Liver (tissue), 7 donors: ENCODE measurements at regions not wholly inside any gene's neighbourhood (a gene's known extent, or its start where the extent isn't known, plus 50 kb on each side); places are given as distances from the start of the nearest gene placed in this dataset.
A peak's percentile ranks its signal among the peaks of the same experiment; 100 is the strongest.

ENCODE experiments used
- DNase-seq: peaks from one replicate; pipeline ENCODE4 v3.0.0-alpha.2; 2017; ENCODE audit warnings: low spot score
- H3K27ac ChIP-seq, 2 donors: one replicate each; pipeline ENCODE4 v1.7.0; 2013; ENCODE audit warnings: inconsistent platforms in 2 of 2, low read length in 2 of 2, control low read depth in 1 of 2, low read depth in 1 of 2, mild to moderate bottlenecking in 1 of 2
- H3K27me3 ChIP-seq, 4 donors: one replicate each; pipeline versions ENCODE4 v1.6.1 to v1.7.0; 2013; ENCODE audit warnings: low read length in 3 of 4, inconsistent platforms in 1 of 4, mild to moderate bottlenecking in 1 of 4, moderate library complexity in 1 of 4; ENCODE audit not compliant: control insufficient read depth in 4 of 4, insufficient read depth in 4 of 4
- H3K36me3 ChIP-seq, 4 donors: one replicate each; pipeline versions ENCODE4 v1.6.1 to v1.7.0; 2013; ENCODE audit warnings: low read length in 3 of 4, mild to moderate bottlenecking in 3 of 4, low read depth in 1 of 4, moderate library complexity in 1 of 4; ENCODE audit not compliant: control insufficient read depth in 4 of 4, insufficient read depth in 3 of 4
- H3K4me1 ChIP-seq, 4 donors: one replicate each; pipeline versions ENCODE4 v1.6.1 to v1.7.0; 2013; ENCODE audit warnings: low read length in 3 of 4, mild to moderate bottlenecking in 3 of 4, moderate library complexity in 1 of 4; ENCODE audit not compliant: control insufficient read depth in 4 of 4, insufficient read depth in 4 of 4
- H3K4me3 ChIP-seq, 3 donors: one replicate each; pipeline versions ENCODE4 v1.6.1 to v1.7.0; 2013; ENCODE audit warnings: low read length in 3 of 3, control low read depth in 1 of 3, low read depth in 1 of 3, mild to moderate bottlenecking in 1 of 3
- H3K9ac ChIP-seq, 2 donors: one replicate each; pipeline ENCODE4 v1.7.0; 2013; ENCODE audit warnings: low read length in 2 of 2, mild to moderate bottlenecking in 2 of 2, moderate library complexity in 2 of 2, control low read depth in 1 of 2, low read depth in 1 of 2
- H3K9me3 ChIP-seq, 4 donors: one replicate each; pipeline versions ENCODE4 v1.6.1 to v1.7.0; 2013; ENCODE audit warnings: low read length in 3 of 4; ENCODE audit not compliant: control insufficient read depth in 4 of 4
- EGR1 ChIP-seq, 2 donors: IDR thresholded peaks; 2 replicates each; pipeline ENCODE4 v1.6.1; 2016 to 2018; ENCODE audit warnings: antibody characterized with exemption in 2 of 2, low read depth in 2 of 2
- HNF4A ChIP-seq, 2 donors: conservative IDR thresholded peaks; 2 replicates each; pipeline ENCODE4 v1.6.1; 2016; ENCODE audit warnings: antibody characterized with exemption in 2 of 2, mild to moderate bottlenecking in 2 of 2
- NR2F2 ChIP-seq: IDR thresholded peaks from 2 replicates; pipeline ENCODE4 v1.6.1; 2016; ENCODE audit warnings: antibody characterized with exemption
- RAD21 ChIP-seq, 2 donors: IDR thresholded peaks; 2 replicates each; pipeline ENCODE4 v1.6.1; 2016; ENCODE audit warnings: antibody characterized with exemption in 2 of 2, mild to moderate bottlenecking in 2 of 2
- RXRA ChIP-seq, 2 donors: IDR thresholded peaks; 2 replicates each; pipeline ENCODE4 v1.6.1; 2017 to 2018; ENCODE audit warnings: antibody characterized with exemption in 2 of 2, mild to moderate bottlenecking in 1 of 2
- TAF1 ChIP-seq: conservative IDR thresholded peaks from 2 replicates; pipeline ENCODE4 v1.6.1; 2016; ENCODE audit warnings: antibody characterized with exemption, mild to moderate bottlenecking
- YY1 ChIP-seq: IDR thresholded peaks from 2 replicates; pipeline ENCODE4 v1.6.1; 2016; ENCODE audit warnings: antibody characterized with exemption, mild to moderate bottlenecking
- WGBS: extraction: QIAGEN DNeasy Blood & Tissue Kit; methylation state at CpG from one replicate; pipeline ENCODE4 v1.1.7; 2013; 5-methylcytosine and 5-hydroxymethylcytosine counted together
- TF ChIP-seq, protein P1 (sequence below): IDR thresholded peaks from 2 replicates; pipeline ENCODE4 v1.6.1; 2016; ENCODE audit warnings: antibody characterized with exemption
- TF ChIP-seq, protein P2 (sequence below): IDR thresholded peaks from 2 replicates; pipeline ENCODE4 v1.6.1; 2016; ENCODE audit warnings: antibody characterized with exemption, mild to moderate bottlenecking
- TF ChIP-seq, protein P3 (sequence below): IDR thresholded peaks from 2 replicates; pipeline ENCODE4 v1.6.1; 2016; ENCODE audit warnings: antibody characterized with exemption
- TF ChIP-seq, protein P4 (sequence below): IDR thresholded peaks from 2 replicates; pipeline ENCODE4 v1.6.1; 2016; ENCODE audit warnings: antibody characterized with exemption
- donor health status: healthy.
- donor health status: healthy.
- donor health status: healthy.
- donor health status: healthy.

DNA sequence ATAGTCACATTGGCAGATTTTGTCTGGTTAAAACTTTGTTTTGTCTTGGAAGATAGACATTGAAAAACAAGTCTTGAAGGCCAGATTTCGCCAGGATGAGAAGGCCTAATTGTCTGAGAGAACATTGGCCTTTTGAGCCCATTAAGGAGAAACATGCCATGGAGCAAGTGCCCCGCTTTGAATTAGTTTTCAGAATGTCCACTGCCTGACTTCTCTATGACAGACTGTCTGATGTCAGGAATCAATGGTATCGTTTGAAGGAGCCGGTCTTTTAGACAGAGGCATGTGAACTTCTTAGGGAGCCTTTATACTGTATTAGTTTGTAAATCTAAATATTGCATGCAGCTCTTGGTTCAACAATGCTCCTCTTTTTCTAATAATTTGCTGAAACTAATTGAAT lies 155.9 kb downstream of the DLEU7 start:
- Histone ChIP-seq H3K4me1 (peaks cover 0 to 2% (median 0%) of the 10 kb centered on the region in 4 donors), H3K36me3 (no peaks in the 10 kb centered on the region), H3K27ac (no peak overlapping the region), H3K9me3 (no peaks in the 10 kb centered on the region), H3K27me3 (no peaks in the 10 kb centered on the region), H3K4me3 (no peak overlapping the region), H3K9ac (no peak overlapping the region)
- no peak for DNase-seq
- TF ChIP-seq HNF4A (conservative IDR thresholded peaks at IDR 0.05) = no peak
- WGBS = 96% methylated on average over 4 of the region's 4 CpGs

DNA sequence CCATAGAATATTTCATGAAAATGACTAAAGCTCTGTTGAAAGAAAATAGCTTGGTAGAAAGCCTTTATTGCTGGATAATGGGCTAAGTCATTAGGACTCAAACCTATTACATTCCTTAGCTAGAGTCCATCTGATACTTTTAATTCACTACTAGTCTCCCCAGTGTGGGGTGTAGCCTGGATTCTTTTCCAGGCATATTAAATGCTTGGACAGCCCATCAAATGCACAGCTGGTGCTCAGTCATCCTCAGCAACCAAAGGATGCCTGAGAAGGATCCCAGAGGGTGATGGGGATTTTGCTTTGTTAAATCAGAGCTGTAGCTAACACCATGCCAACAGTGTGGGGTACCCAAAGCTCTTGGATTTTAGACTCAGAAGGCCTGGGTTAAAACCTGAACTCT lies 153.5 kb downstream of the DLEU7 start:
- DNase-seq = no peak
- no peak for TF ChIP-seq YY1
- no peak for TF ChIP-seq EGR1 (IDR thresholded peaks at IDR 0.05; ENCODE audit: low read depth in 2 of 2)
- TF ChIP-seq, protein P1, sequence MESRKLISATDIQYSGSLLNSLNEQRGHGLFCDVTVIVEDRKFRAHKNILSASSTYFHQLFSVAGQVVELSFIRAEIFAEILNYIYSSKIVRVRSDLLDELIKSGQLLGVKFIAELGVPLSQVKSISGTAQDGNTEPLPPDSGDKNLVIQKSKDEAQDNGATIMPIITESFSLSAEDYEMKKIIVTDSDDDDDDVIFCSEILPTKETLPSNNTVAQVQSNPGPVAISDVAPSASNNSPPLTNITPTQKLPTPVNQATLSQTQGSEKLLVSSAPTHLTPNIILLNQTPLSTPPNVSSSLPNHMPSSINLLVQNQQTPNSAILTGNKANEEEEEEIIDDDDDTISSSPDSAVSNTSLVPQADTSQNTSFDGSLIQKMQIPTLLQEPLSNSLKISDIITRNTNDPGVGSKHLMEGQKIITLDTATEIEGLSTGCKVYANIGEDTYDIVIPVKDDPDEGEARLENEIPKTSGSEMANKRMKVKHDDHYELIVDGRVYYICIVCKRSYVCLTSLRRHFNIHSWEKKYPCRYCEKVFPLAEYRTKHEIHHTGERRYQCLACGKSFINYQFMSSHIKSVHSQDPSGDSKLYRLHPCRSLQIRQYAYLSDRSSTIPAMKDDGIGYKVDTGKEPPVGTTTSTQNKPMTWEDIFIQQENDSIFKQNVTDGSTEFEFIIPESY = no peak
- no peak for TF ChIP-seq RXRA (IDR thresholded peaks at IDR 0.05)
- TF ChIP-seq NR2F2 = no peak
- no peak for TF ChIP-seq RAD21 (IDR thresholded peaks at IDR 0.05)
- TF ChIP-seq, protein P2, sequence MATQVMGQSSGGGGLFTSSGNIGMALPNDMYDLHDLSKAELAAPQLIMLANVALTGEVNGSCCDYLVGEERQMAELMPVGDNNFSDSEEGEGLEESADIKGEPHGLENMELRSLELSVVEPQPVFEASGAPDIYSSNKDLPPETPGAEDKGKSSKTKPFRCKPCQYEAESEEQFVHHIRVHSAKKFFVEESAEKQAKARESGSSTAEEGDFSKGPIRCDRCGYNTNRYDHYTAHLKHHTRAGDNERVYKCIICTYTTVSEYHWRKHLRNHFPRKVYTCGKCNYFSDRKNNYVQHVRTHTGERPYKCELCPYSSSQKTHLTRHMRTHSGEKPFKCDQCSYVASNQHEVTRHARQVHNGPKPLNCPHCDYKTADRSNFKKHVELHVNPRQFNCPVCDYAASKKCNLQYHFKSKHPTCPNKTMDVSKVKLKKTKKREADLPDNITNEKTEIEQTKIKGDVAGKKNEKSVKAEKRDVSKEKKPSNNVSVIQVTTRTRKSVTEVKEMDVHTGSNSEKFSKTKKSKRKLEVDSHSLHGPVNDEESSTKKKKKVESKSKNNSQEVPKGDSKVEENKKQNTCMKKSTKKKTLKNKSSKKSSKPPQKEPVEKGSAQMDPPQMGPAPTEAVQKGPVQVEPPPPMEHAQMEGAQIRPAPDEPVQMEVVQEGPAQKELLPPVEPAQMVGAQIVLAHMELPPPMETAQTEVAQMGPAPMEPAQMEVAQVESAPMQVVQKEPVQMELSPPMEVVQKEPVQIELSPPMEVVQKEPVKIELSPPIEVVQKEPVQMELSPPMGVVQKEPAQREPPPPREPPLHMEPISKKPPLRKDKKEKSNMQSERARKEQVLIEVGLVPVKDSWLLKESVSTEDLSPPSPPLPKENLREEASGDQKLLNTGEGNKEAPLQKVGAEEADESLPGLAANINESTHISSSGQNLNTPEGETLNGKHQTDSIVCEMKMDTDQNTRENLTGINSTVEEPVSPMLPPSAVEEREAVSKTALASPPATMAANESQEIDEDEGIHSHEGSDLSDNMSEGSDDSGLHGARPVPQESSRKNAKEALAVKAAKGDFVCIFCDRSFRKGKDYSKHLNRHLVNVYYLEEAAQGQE = no peak
- no peak for TF ChIP-seq TAF1
- TF ChIP-seq, protein P3, sequence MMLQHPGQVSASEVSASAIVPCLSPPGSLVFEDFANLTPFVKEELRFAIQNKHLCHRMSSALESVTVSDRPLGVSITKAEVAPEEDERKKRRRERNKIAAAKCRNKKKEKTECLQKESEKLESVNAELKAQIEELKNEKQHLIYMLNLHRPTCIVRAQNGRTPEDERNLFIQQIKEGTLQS = no peak
- H3K9me3 ChIP-seq = no peaks in the 10 kb centered on the region
- H3K4me1 ChIP-seq = peaks cover 0 to 2% (median 0%) of the 10 kb centered on the region in 4 donors
- H3K36me3 ChIP-seq = no peaks in the 10 kb centered on the region
- H3K9ac ChIP-seq = no peak overlapping the region
- H3K4me3 ChIP-seq = no peak overlapping the region
- no peak overlapping the region for H3K27ac ChIP-seq
- no peaks in the 10 kb centered on the region for H3K27me3 ChIP-seq

DNA sequence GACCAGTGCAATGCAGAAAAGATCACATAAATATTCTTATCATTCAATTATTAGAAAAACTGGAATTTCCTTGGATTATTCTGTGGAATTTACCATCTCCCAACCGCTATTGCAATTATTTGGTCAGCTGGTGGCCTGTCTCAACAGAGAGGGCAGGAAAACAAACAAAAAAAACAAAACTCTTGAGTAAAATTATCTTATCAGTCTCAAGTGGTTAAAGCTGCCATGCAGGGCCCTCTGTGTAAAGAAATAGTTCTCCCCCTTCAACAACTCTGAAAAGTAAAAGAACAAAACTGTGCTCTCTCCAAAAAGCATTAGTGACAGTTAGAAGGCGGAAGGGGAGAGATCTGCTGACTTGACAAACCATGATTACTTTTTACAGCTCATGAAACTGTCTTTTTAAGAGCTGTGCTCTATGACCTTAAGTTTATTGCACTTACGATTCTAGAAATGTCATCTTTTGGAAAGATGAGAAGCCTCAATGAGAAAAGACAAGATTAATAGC lies 152.3 kb downstream of the DLEU7 start:
- Histone ChIP-seq H3K36me3 (no peaks in the 10 kb centered on the region), H3K27ac (no peak overlapping the region), H3K27me3 (no peaks in the 10 kb centered on the region), H3K9ac (no peak overlapping the region), H3K9me3 (no peaks in the 10 kb centered on the region), H3K4me3 (no peak overlapping the region), H3K4me1 (no peaks in the 10 kb centered on the region)
- DNase-seq = no peak
- 69% methylated on average over 3 of the region's 3 CpGs for WGBS
- TF ChIP-seq, protein P4, sequence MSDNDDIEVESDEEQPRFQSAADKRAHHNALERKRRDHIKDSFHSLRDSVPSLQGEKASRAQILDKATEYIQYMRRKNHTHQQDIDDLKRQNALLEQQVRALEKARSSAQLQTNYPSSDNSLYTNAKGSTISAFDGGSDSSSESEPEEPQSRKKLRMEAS = no peak
- TF ChIP-seq RXRA (IDR thresholded peaks at IDR 0.05) = peak; percentile 19 to 35
